GM19452 (cell line): ENCODE measurements at regions not wholly inside any gene's neighbourhood (a gene's known extent, or its start where the extent isn't known, plus 50 kb on each side); places are given as distances from the start of the nearest gene placed in this dataset.
A peak's percentile ranks its signal among the peaks of the same experiment; 100 is the strongest.
"Not testable (repeated sequence)": the region's sequence is repeated elsewhere in the genome, so short reads cannot be mapped to it uniquely, and the experiment has no call there.

Source experiments
- ATAC-seq: cut with Tn5 transposase; IDR thresholded peaks from one replicate; pipeline ENCODE4 v1.9.1; 2021; ENCODE audit not compliant: unreplicated experiment

- no peak for ATAC-seq
These were observed 126.1 kb downstream of the MYCN start for GRCh38 chr2:16066261-16067036.

- not testable (repeated sequence) for ATAC-seq
These were observed 125.1 kb downstream of the MYCN start for GRCh38 chr2:16065272-16066069.

- ATAC-seq = no peak
These were observed 124.4 kb downstream of the MYCN start for GRCh38 chr2:16064745-16065144.

GRCh38 chr2:16063955-16064633 is 123.7 kb downstream of the MYCN start:
- ATAC-seq = no peak

- no peak for ATAC-seq
These were observed 123.0 kb downstream of the MYCN start for GRCh38 chr2:16063251-16063850.

- no peak for ATAC-seq
These were observed 122.3 kb downstream of the MYCN start for GRCh38 chr2:16062471-16063250.

GRCh38 chr2:16061441-16062217 is 121.3 kb downstream of the MYCN start:
- ATAC-seq = no peak

- ATAC-seq = no peak
These were observed 120.6 kb downstream of the MYCN start for GRCh38 chr2:16060936-16061338.

- no peak for ATAC-seq
These were observed 120.0 kb downstream of the MYCN start for GRCh38 chr2:16060125-16060935.

GRCh38 chr2:16059393-16060016 is 119.2 kb downstream of the MYCN start:
- no peak for ATAC-seq

- ATAC-seq = no peak
These were observed 118.5 kb downstream of the MYCN start for GRCh38 chr2:16058747-16059358.

- ATAC-seq = no peak
These were observed 117.9 kb downstream of the MYCN start for GRCh38 chr2:16058256-16058655.

GRCh38 chr2:16057661-16058060 is 117.3 kb downstream of the MYCN start:
- no peak for ATAC-seq

GRCh38 chr2:16055848-16056580 is 115.7 kb downstream of the MYCN start:
- ATAC-seq = peak; percentile 83

GRCh38 chr2:16053437-16054257 is 113.3 kb downstream of the MYCN start:
- ATAC-seq = no peak

GRCh38 chr2:16052571-16053052 is 112.3 kb downstream of the MYCN start:
- ATAC-seq = not testable (repeated sequence)
